B cell (primary cell): ENCODE measurements at regions not wholly inside any gene's neighbourhood (a gene's known extent, or its start where the extent isn't known, plus 50 kb on each side); places are given as distances from the start of the nearest gene placed in this dataset.
"Not testable (repeated sequence)": the region's sequence is repeated elsewhere in the genome, so short reads cannot be mapped to it uniquely, and the experiment has no call there.

ENCODE experiments used
- ATAC-seq: fragments of 200-7000 bp; cut with Tn5 transposase; one replicate; pipeline ENCODE4 v1.10.0; 2021; ENCODE audit warnings: low read depth, mild to moderate bottlenecking, moderate number of reproducible peaks, moderate library complexity
- CTCF ChIA-PET: fragments of 350-600 bp; sonication (Branson Sonifier 250); formaldehyde crosslinking; loops from one replicate; lab custom pipeline; 2021; ENCODE audit warnings: antibody characterized with exemption, inconsistent platforms; lab: Charles Lee
- POLR2A ChIA-PET: fragments of 350-600 bp; sonication (Branson Sonifier 250); formaldehyde crosslinking; loops from one replicate; lab custom pipeline; 2021; ENCODE audit warnings: antibody characterized with exemption; lab: Charles Lee
- DNase-seq: peaks from one replicate; pipeline ENCODE4 v3.0.0; 2013
- H2AFZ ChIP-seq: 2 replicates; pipeline ENCODE4 v1.6.1; 2012; ENCODE audit warnings: mild to moderate bottlenecking, low read depth, low read length; ENCODE audit not compliant: insufficient read depth, poor library complexity, severe bottlenecking
- H3K27ac ChIP-seq, 2 donors: 1 replicate in 1 of 2; 2 replicates in 1 of 2; pipeline ENCODE4 v1.5.1; 2012 to 2013; ENCODE audit warnings: low read length in 2 of 2, mild to moderate bottlenecking in 2 of 2, moderate library complexity in 1 of 2
- H3K27me3 ChIP-seq, 4 experiments: fragments of 200-600 bp in 1 of 4; sonication (generic) in 1 of 4; replicated peaks in 1 of 4; 1 replicate in 2 of 4; 2 replicates in 2 of 4; pipeline versions ENCODE4 v1.6.1 to v1.7.0; 2013 to 2016; ENCODE audit warnings: low read length in 3 of 4, mild to moderate bottlenecking in 2 of 4, mixed read lengths in 1 of 4, moderate library complexity in 1 of 4; ENCODE audit not compliant: insufficient read depth in 4 of 4, control insufficient read depth in 3 of 4; ENCODE audit errors: control extremely low read depth in 1 of 4
- H3K36me3 ChIP-seq, 2 experiments: replicated peaks in 1 of 2; 1 replicate in 1 of 2; 2 replicates in 1 of 2; pipeline versions ENCODE4 v1.6.1 to v1.7.1; 2013; ENCODE audit warnings: low read length in 1 of 2; ENCODE audit not compliant: insufficient read depth in 2 of 2, control insufficient read depth in 1 of 2; ENCODE audit errors: control extremely low read depth in 1 of 2, extremely low read depth in 1 of 2
- H3K4me1 ChIP-seq, 2 donors: fragments of 200-600 bp in 1 of 2; sonication (generic) in 1 of 2; 1 replicate in 1 of 2; 2 replicates in 1 of 2; pipeline versions ENCODE4 v1.5.1 to v1.6.1; 2013 to 2017; ENCODE audit warnings: low read length in 2 of 2; ENCODE audit not compliant: control insufficient read depth in 2 of 2, insufficient read depth in 2 of 2
- H3K4me2 ChIP-seq: replicated peaks from 2 replicates; pipeline ENCODE3; 2012; ENCODE audit warnings: mild to moderate bottlenecking, low read depth, low read length; ENCODE audit not compliant: poor library complexity, severe bottlenecking
- H3K4me3 ChIP-seq, 5 experiments: fragments of 200-600 bp in 1 of 5; sonication (generic) in 1 of 5; 1 replicate in 3 of 5; 2 replicates in 2 of 5; pipeline versions ENCODE4 v1.5.1 to v1.7.0; 2011 to 2016; ENCODE audit warnings: low read length in 4 of 5, mild to moderate bottlenecking in 4 of 5, low read depth in 2 of 5, control low read depth in 1 of 5, moderate library complexity in 1 of 5; ENCODE audit not compliant: insufficient read depth in 1 of 5; ENCODE audit errors: control extremely low read depth in 1 of 5, extremely low read depth in 1 of 5
- H3K79me2 ChIP-seq: fragments of 200-600 bp; sonication (generic); one replicate; pipeline ENCODE4 v1.6.0; 2016; ENCODE audit warnings: low read length; ENCODE audit not compliant: control insufficient read depth, insufficient read depth
- H3K9ac ChIP-seq: fragments of 200-600 bp; sonication (generic); 2 replicates; pipeline ENCODE4 v1.6.1; 2017; ENCODE audit warnings: mild to moderate bottlenecking, low read length, moderate library complexity
- H3K9me3 ChIP-seq, 3 donors: one replicate each; pipeline versions ENCODE4 v1.6.1 to v1.7.1; 2013; ENCODE audit warnings: low read length in 2 of 3; ENCODE audit not compliant: control insufficient read depth in 2 of 3, insufficient read depth in 1 of 3; ENCODE audit errors: control extremely low read depth in 1 of 3
- H4K20me1 ChIP-seq: 2 replicates; pipeline ENCODE4 v1.6.0; 2012; ENCODE audit warnings: mild to moderate bottlenecking, low read length; ENCODE audit not compliant: insufficient read depth, control insufficient read depth, poor library complexity, severe bottlenecking
- H3K27ac Mint-ChIP-seq: one replicate; pipeline ENCODE4 v1.8.0; 2021; ENCODE audit warnings: mixed read lengths
- H3K27me3 Mint-ChIP-seq: one replicate; pipeline ENCODE4 v1.8.0; 2021; ENCODE audit warnings: mixed read lengths
- H3K4me1 Mint-ChIP-seq: one replicate; pipeline ENCODE4 v1.8.0; 2021; ENCODE audit warnings: mixed read lengths
- H3K4me3 Mint-ChIP-seq: one replicate; pipeline ENCODE4 v1.8.0; 2021; ENCODE audit warnings: mixed read lengths
- H3K9me3 Mint-ChIP-seq: one replicate; pipeline ENCODE4 v1.8.0; 2022; ENCODE audit warnings: mixed read lengths; ENCODE audit not compliant: insufficient read depth
- CTCF ChIP-seq: fragments of 200-600 bp; IDR thresholded peaks from one replicate; pipeline ENCODE4 v1.8.0; 2022; ENCODE audit warnings: antibody characterized with exemption, mild to moderate bottlenecking
- EZH2 ChIP-seq: IDR thresholded peaks from 2 replicates; pipeline ENCODE4 v1.6.1; 2012; ENCODE audit warnings: borderline replicate concordance, low read depth, mild to moderate bottlenecking, moderate library complexity, low read length; ENCODE audit not compliant: insufficient read depth, poor library complexity, severe bottlenecking
- WGBS: methylation state at CpG from one replicate; pipeline ENCODE4 v1.1.5; 2013; ENCODE audit warnings: missing lambda C conversion rate; ENCODE audit not compliant: insufficient coverage; 5-methylcytosine and 5-hydroxymethylcytosine counted together
- intact Hi-C: fragments of 100-400 bp; cut with micrococcal nuclease; formaldehyde crosslinking; loops from one replicate; pipeline ENCODE4 v1.10.0; 2022

- Mint-ChIP-seq H3K4me3 (no peak overlapping the region), H3K27ac (no peak overlapping the region), H3K27me3 (peaks cover 14% of the 10 kb centered on the region), H3K9me3 (no peaks in the 10 kb centered on the region), H3K4me1 (no peaks in the 10 kb centered on the region)
- intact Hi-C loops = no loop called here
- Histone ChIP-seq H3K36me3 (no peaks in the 10 kb centered on the region), H3K9ac (no peak overlapping the region), H2AFZ (no peak overlapping the region), H3K4me3 (no peak overlapping the region), H4K20me1 (no peaks in the 10 kb centered on the region), H3K27ac (no peak overlapping the region), H3K27me3 (no peaks in the 10 kb centered on the region), H3K4me2 (no peak overlapping the region), H3K4me1 (no peaks in the 10 kb centered on the region), H3K9me3 (no peaks in the 10 kb centered on the region), H3K79me2 (no peaks in the 10 kb centered on the region)
- ATAC-seq (no peak), DNase-seq (no peak)
- CTCF ChIA-PET = no interaction called here
- POLR2A ChIA-PET = no interaction called here
- TF ChIP-seq EZH2 (no peak), CTCF (no peak)
- 81% methylated on average over 9 of the region's 9 CpGs for WGBS
Measured at GRCh38 chr2:239818531-239819011, 206.6 kb downstream of the NDUFA10 start.

GRCh38 chr2:239818086-239818485, 207.1 kb downstream of the NDUFA10 start:
- H3K4me2 ChIP-seq = no peak overlapping the region
- no peak overlapping the region for H3K4me3 ChIP-seq
- no peak overlapping the region for H3K27ac ChIP-seq
- H3K27me3 ChIP-seq = no peaks in the 10 kb centered on the region
- no peaks in the 10 kb centered on the region for H4K20me1 ChIP-seq
- H3K27me3 Mint-ChIP-seq = peaks cover 14% of the 10 kb centered on the region
- H3K79me2 ChIP-seq = no peaks in the 10 kb centered on the region
- intact Hi-C loops = no loop called here
- no peak overlapping the region for H3K9ac ChIP-seq
- no peaks in the 10 kb centered on the region for H3K9me3 ChIP-seq
- H3K36me3 ChIP-seq = no peaks in the 10 kb centered on the region
- no peaks in the 10 kb centered on the region for H3K9me3 Mint-ChIP-seq
- POLR2A ChIA-PET = no interaction called here
- DNase-seq (no peak), ATAC-seq (no peak)
- H2AFZ ChIP-seq = no peak overlapping the region
- H3K4me1 Mint-ChIP-seq = no peaks in the 10 kb centered on the region
- H3K27ac Mint-ChIP-seq = no peak overlapping the region
- no peaks in the 10 kb centered on the region for H3K4me1 ChIP-seq
- CTCF ChIA-PET = no interaction called here
- H3K4me3 Mint-ChIP-seq = no peak overlapping the region
- 82% methylated on average over 5 of the region's 5 CpGs for WGBS
- TF ChIP-seq EZH2 (no peak), CTCF (no peak)

GRCh38 chr2:239817468-239818031, 207.6 kb downstream of the NDUFA10 start:
- H3K36me3 ChIP-seq, CTCF ChIA-PET, H3K9me3 ChIP-seq, H3K27me3 ChIP-seq, POLR2A ChIA-PET, H3K4me1 ChIP-seq, H3K27ac ChIP-seq, H3K4me3 Mint-ChIP-seq, H3K79me2 ChIP-seq, H3K4me2 ChIP-seq, H3K4me1 Mint-ChIP-seq, H4K20me1 ChIP-seq, H2AFZ ChIP-seq, H3K27ac Mint-ChIP-seq, H3K9ac ChIP-seq, H3K9me3 Mint-ChIP-seq, intact Hi-C loops, H3K4me3 ChIP-seq, DNase-seq, ATAC-seq: not testable (repeated sequence)
- H3K27me3 Mint-ChIP-seq = peaks cover 10% of the 10 kb centered on the region
- WGBS = 63% methylated on average over 7 of the region's 8 CpGs
